GM12878 (cell line): ENCODE measurements at regions not wholly inside any gene's neighbourhood (a gene's known extent, or its start where the extent isn't known, plus 50 kb on each side); places are given as distances from the start of the nearest gene placed in this dataset.

Experiments
- ATAC-seq: fragments of 200-7000 bp; cut with Tn5 transposase; 3 replicates; pipeline ENCODE4 v1.9.1; 2020; ENCODE audit warnings: mild to moderate bottlenecking, moderate library complexity
- BruUV-seq: library from RNA; stranded (reverse); fragments of 400-500 nt; replicated peaks from 2 replicates; lab custom pipeline; 2021; lab: Mats Ljungman, UMichigan
- CTCF ChIA-PET: fragments of 300-600 bp; sonication (Branson Sonifier 250); formaldehyde crosslinking; extraction: SDS; loops from one replicate; lab custom pipeline; 2021; ENCODE audit warnings: inconsistent platforms; lab: Yijun Ruan, JAX
- POLR2A ChIA-PET: fragments of 350-600 bp; formaldehyde crosslinking; extraction: SDS; loops from one replicate; lab custom pipeline; 2021; ENCODE audit warnings: inconsistent platforms; lab: Charles Lee
- RAD21 ChIA-PET: fragments of 300-600 bp; sonication (Branson Sonifier 250); formaldehyde crosslinking; loops from one replicate; lab custom pipeline; 2023; ENCODE audit warnings: antibody characterized with exemption; ENCODE audit not compliant: unreplicated experiment; lab: Charles Lee
- SMC1A ChIA-PET: fragments of 300-600 bp; sonication (Branson Sonifier 250); formaldehyde crosslinking; loops from one replicate; lab custom pipeline; 2023; ENCODE audit not compliant: unreplicated experiment, uncharacterized antibody; lab: Charles Lee
- DNase-seq: peaks from one replicate; pipeline ENCODE4 v3.0.0-alpha.2; 2011; ENCODE audit warnings: low read depth, low spot score
- FAIRE-seq: peaks from 3 replicates; lab custom pipeline; 2011; peaks lifted over from hg19 to GRCh38; lab: Jason Lieb, UNC
- H2AFZ ChIP-seq: 2 replicates; pipeline ENCODE4 v1.6.0; 2011; ENCODE audit warnings: low read depth, low read length, control low read depth; ENCODE audit not compliant: control insufficient read depth
- H3K27ac ChIP-seq: 2 replicates; pipeline ENCODE4 v1.5.1; 2011; ENCODE audit warnings: control low read depth; ENCODE audit not compliant: control insufficient read depth, insufficient read depth
- H3K27me3 ChIP-seq, 2 experiments: replicated peaks in 1 of 2; 2 replicates each; pipeline versions ENCODE4 v1.6.0 to v1.6.1; 2011; ENCODE audit warnings: low read length in 1 of 2; ENCODE audit not compliant: control insufficient read depth in 2 of 2, insufficient read depth in 2 of 2
- H3K36me3 ChIP-seq, 2 experiments: 2 replicates each; pipeline ENCODE4 v1.5.1; 2011; ENCODE audit warnings: low read length in 1 of 2; ENCODE audit not compliant: control insufficient read depth in 2 of 2, insufficient read depth in 2 of 2
- H3K4me1 ChIP-seq: 2 replicates; pipeline ENCODE4 v1.6.1; 2011; ENCODE audit warnings: mild to moderate bottlenecking, low read length, moderate library complexity, mixed read lengths; ENCODE audit not compliant: control insufficient read depth, insufficient read depth
- H3K4me2 ChIP-seq: 2 replicates; pipeline ENCODE4 v1.6.0; 2011; ENCODE audit warnings: control low read depth; ENCODE audit not compliant: control insufficient read depth, insufficient read depth
- H3K4me3 ChIP-seq: fragments of 200-600 bp; sonication (generic); 2 replicates; pipeline ENCODE4 v1.5.1; 2016
- H3K79me2 ChIP-seq: 2 replicates; pipeline ENCODE4 v1.6.0; 2011; ENCODE audit warnings: low read length; ENCODE audit not compliant: control insufficient read depth, insufficient read depth
- H3K9ac ChIP-seq: 2 replicates; pipeline ENCODE4 v1.8.0; 2011; ENCODE audit warnings: low read length, control low read depth, mixed read lengths; ENCODE audit not compliant: control insufficient read depth, insufficient read depth
- H3K9me3 ChIP-seq: replicated peaks from 3 replicates; pipeline ENCODE4 v1.5.1; 2011; ENCODE audit warnings: mild to moderate bottlenecking, low read length; ENCODE audit not compliant: control insufficient read depth, insufficient read depth
- H4K20me1 ChIP-seq: 2 replicates; pipeline ENCODE4 v1.6.0; 2011; ENCODE audit not compliant: control insufficient read depth, insufficient read depth
- JUND ChIP-seq: IDR thresholded peaks from 2 replicates; pipeline ENCODE4 v1.6.1; 2012; ENCODE audit warnings: low read depth, mild to moderate bottlenecking, low read length, improper control_type of control experiment, moderate library complexity
- NBN ChIP-seq: fragments of 450-650 bp; IDR thresholded peaks from 2 replicates; pipeline ENCODE4 v1.6.1; 2016
- NFYB ChIP-seq: IDR thresholded peaks from 2 replicates; pipeline ENCODE4 v1.6.1; 2011; ENCODE audit warnings: low read depth, mild to moderate bottlenecking, low read length, improper control_type of control experiment, moderate library complexity; ENCODE audit not compliant: insufficient read depth
- SRF ChIP-seq, 2 experiments: IDR thresholded peaks; 2 replicates each; pipeline ENCODE4 v1.6.1; 2011; ENCODE audit warnings: low read depth in 2 of 2, low read length in 2 of 2, mild to moderate bottlenecking in 1 of 2, moderate library complexity in 1 of 2
- STAT1 ChIP-seq: fragments of 450-650 bp; conservative IDR thresholded peaks from 2 replicates; pipeline ENCODE4 v1.6.1; 2014; ENCODE audit warnings: antibody characterized with exemption, mild to moderate bottlenecking
- STAT3 ChIP-seq: IDR thresholded peaks from 2 replicates; pipeline ENCODE4 v1.6.1; 2011; ENCODE audit warnings: low read depth, low read length, improper control_type of control experiment
- WGBS: methylation state at CpG from one replicate; pipeline ENCODE4 v1.1.6; 2016; ENCODE audit warnings: low lambda C conversion rate; ENCODE audit not compliant: insufficient replicate concordance, insufficient coverage; ENCODE audit errors: missing lambda C conversion rate; 5-methylcytosine and 5-hydroxymethylcytosine counted together
- in situ Hi-C: fragments of 300-500 bp; cut with MboI; formaldehyde crosslinking; loops from 9 replicates; pipeline ENCODE4 v1.14.3; 2018; ENCODE audit warnings: mixed read lengths
- intact Hi-C: fragments of 100-400 bp; cut with micrococcal nuclease; formaldehyde crosslinking; loops from one replicate; pipeline ENCODE4 v1.14.2; 2022; ENCODE audit not compliant: unreplicated experiment
- TF ChIP-seq, protein P1 (sequence below): IDR thresholded peaks from 2 replicates; pipeline ENCODE4 v1.6.1; 2012; ENCODE audit warnings: mild to moderate bottlenecking, low read depth, low read length

DNA sequence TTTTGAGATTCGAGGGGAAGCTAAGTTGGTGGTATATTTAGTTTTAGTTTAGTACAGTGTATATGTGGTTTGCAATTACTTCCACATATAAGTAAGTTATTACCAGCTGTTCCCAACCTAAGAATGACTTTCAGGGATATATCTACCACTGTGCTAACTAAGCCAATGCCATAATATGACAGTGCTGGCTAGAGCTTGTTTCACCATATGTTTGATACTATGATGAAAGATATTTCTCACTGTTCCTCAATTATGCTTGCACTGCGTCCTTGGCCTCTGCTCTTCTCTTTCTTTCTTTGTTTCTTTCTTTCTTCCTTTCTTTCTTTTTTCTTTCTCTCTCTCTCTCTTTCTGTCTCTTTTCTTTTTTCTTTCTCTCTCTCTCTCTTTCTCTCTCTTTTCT is 113.8 kb upstream of the SKAP2 start:
- ATAC-seq (no peak), DNase-seq (no peak), FAIRE-seq (no peak)
- Histone ChIP-seq H3K27me3 (no peaks in the 10 kb centered on the region; a peak in 1 of 4 replicates), H3K4me3 (no peak overlapping the region), H4K20me1 (no peaks in the 10 kb centered on the region), H3K9ac (no peak overlapping the region), H3K4me1 (no peaks in the 10 kb centered on the region), H3K9me3 (no peaks in the 10 kb centered on the region; the same call in 2 of the 3 replicates), H3K79me2 (no peaks in the 10 kb centered on the region), H3K36me3 (no peaks in the 10 kb centered on the region), H3K27ac (no peak overlapping the region), H3K4me2 (no peak overlapping the region), H2AFZ (no peak overlapping the region)
- RAD21 ChIA-PET = interaction anchor here (1.0 kb wide), 1 partner anchor 106 kb away, joined by 3 read pairs; no protein-coding TSS in a partner anchor
- intact Hi-C loops = no loop called here
- POLR2A ChIA-PET = no interaction called here
- TF ChIP-seq NBN (no peak), STAT3 (no peak), STAT1 (no peak), JUND (no peak), NFYB (no peak), SRF (IDR thresholded peaks at IDR 0.05; ENCODE audit: low read depth in 2 of 2, low read length in 2 of 2) (no peak)
- TF ChIP-seq, protein P1, sequence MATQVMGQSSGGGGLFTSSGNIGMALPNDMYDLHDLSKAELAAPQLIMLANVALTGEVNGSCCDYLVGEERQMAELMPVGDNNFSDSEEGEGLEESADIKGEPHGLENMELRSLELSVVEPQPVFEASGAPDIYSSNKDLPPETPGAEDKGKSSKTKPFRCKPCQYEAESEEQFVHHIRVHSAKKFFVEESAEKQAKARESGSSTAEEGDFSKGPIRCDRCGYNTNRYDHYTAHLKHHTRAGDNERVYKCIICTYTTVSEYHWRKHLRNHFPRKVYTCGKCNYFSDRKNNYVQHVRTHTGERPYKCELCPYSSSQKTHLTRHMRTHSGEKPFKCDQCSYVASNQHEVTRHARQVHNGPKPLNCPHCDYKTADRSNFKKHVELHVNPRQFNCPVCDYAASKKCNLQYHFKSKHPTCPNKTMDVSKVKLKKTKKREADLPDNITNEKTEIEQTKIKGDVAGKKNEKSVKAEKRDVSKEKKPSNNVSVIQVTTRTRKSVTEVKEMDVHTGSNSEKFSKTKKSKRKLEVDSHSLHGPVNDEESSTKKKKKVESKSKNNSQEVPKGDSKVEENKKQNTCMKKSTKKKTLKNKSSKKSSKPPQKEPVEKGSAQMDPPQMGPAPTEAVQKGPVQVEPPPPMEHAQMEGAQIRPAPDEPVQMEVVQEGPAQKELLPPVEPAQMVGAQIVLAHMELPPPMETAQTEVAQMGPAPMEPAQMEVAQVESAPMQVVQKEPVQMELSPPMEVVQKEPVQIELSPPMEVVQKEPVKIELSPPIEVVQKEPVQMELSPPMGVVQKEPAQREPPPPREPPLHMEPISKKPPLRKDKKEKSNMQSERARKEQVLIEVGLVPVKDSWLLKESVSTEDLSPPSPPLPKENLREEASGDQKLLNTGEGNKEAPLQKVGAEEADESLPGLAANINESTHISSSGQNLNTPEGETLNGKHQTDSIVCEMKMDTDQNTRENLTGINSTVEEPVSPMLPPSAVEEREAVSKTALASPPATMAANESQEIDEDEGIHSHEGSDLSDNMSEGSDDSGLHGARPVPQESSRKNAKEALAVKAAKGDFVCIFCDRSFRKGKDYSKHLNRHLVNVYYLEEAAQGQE = no peak
- BruUV-seq = no TSS peak
- in situ Hi-C loops = no loop called here
- CTCF ChIA-PET = interaction anchor here (1.2 to 1.3 kb wide), 3 partner anchors 12 to 296 kb away, joined by 3 to 6 read pairs (median 4); no protein-coding TSS in a partner anchor
- SMC1A ChIA-PET = interaction anchor here (1.4 kb wide), 2 partner anchors 28 to 290 kb away, joined by 3 read pairs; no protein-coding TSS in a partner anchor
- 27% methylated on average over 2 of the region's 2 CpGs for WGBS
